HepG2 (cell line): ENCODE measurements at regions not wholly inside any gene's neighbourhood (a gene's known extent, or its start where the extent isn't known, plus 50 kb on each side); places are given as distances from the start of the nearest gene placed in this dataset.

ENCODE experiments used
- EP300 ChIP-seq, 3 experiments: sonication (generic) in 1 of 3; formaldehyde crosslinking in 1 of 3; IDR thresholded peaks; 2 replicates each; pipeline versions ENCODE4 v1.5.1 to v1.6.1; 2011 to 2020; ENCODE audit warnings: low read depth in 2 of 3, low read length in 2 of 3, borderline replicate concordance in 1 of 3, improper control_type of control experiment in 1 of 3, mild to moderate bottlenecking in 1 of 3, missing genetic modification reagents in 1 of 3, moderate library complexity in 1 of 3
- FOXP1 ChIP-seq, 2 experiments: fragments of 450-650 bp in 1 of 2; IDR thresholded peaks; 2 replicates each; pipeline ENCODE4 v1.6.1; 2017 to 2018; ENCODE audit warnings: antibody characterized with exemption in 1 of 2
- POLR2A ChIP-seq, 2 experiments: IDR thresholded peaks; 2 replicates each; pipeline ENCODE4 v1.6.1; 2011; ENCODE audit warnings: low read depth in 2 of 2, low read length in 2 of 2, mild to moderate bottlenecking in 1 of 2, moderate library complexity in 1 of 2; ENCODE audit not compliant: insufficient read depth in 1 of 2
- RFX5 ChIP-seq: IDR thresholded peaks from 2 replicates; pipeline ENCODE4 v1.6.1; 2011; ENCODE audit warnings: low read depth, low read length, improper control_type of control experiment
- TAF1 ChIP-seq: sonication (generic); formaldehyde crosslinking; IDR thresholded peaks from 2 replicates; pipeline ENCODE4 v1.4.0; 2020; ENCODE audit warnings: missing genetic modification reagents
- ZNF10 ChIP-seq: sonication (generic); formaldehyde crosslinking; IDR thresholded peaks from 2 replicates; pipeline ENCODE4 v1.4.0; 2020; ENCODE audit warnings: mild to moderate bottlenecking, low read depth, missing genetic modification reagents, borderline replicate concordance
- ZNF839 ChIP-seq: sonication (generic); formaldehyde crosslinking; IDR thresholded peaks from 2 replicates; pipeline ENCODE4 v1.4.0; 2020; ENCODE audit warnings: missing genetic modification reagents, mild to moderate bottlenecking, borderline replicate concordance
- TF ChIP-seq, protein P1 (sequence below): fragments of 450-650 bp; IDR thresholded peaks from 2 replicates; pipeline ENCODE4 v1.6.1; 2016
- TF ChIP-seq, protein P2 (sequence below): sonication (generic); formaldehyde crosslinking; IDR thresholded peaks from 2 replicates; pipeline ENCODE4 v1.5.0; 2020; ENCODE audit warnings: missing genetic modification reagents
- TF ChIP-seq, protein P3 (sequence below), 2 experiments: fragments of 450-650 bp in 1 of 2; sonication (generic) in 1 of 2; formaldehyde crosslinking in 1 of 2; IDR thresholded peaks; 2 replicates each; pipeline versions ENCODE4 v1.6.1 to v1.8.0; 2016 to 2022; ENCODE audit warnings: antibody characterized with exemption in 1 of 2, mild to moderate bottlenecking in 1 of 2, missing genetic modification reagents in 1 of 2
- TF ChIP-seq, protein P4 (sequence below): sonication (generic); formaldehyde crosslinking; IDR thresholded peaks from 2 replicates; pipeline ENCODE4 v1.4.0; 2020; ENCODE audit warnings: missing genetic modification reagents, mild to moderate bottlenecking, borderline replicate concordance
- TF ChIP-seq, protein P5 (sequence below): sonication (generic); formaldehyde crosslinking; IDR thresholded peaks from 2 replicates; pipeline ENCODE4 v1.9.0; 2021; ENCODE audit warnings: missing genetic modification reagents, mild to moderate bottlenecking, borderline replicate concordance
- TF ChIP-seq, protein P6 (sequence below): sonication (generic); formaldehyde crosslinking; IDR thresholded peaks from 2 replicates; pipeline ENCODE4 v1.4.0; 2020; ENCODE audit warnings: mild to moderate bottlenecking, missing genetic modification reagents

DNA sequence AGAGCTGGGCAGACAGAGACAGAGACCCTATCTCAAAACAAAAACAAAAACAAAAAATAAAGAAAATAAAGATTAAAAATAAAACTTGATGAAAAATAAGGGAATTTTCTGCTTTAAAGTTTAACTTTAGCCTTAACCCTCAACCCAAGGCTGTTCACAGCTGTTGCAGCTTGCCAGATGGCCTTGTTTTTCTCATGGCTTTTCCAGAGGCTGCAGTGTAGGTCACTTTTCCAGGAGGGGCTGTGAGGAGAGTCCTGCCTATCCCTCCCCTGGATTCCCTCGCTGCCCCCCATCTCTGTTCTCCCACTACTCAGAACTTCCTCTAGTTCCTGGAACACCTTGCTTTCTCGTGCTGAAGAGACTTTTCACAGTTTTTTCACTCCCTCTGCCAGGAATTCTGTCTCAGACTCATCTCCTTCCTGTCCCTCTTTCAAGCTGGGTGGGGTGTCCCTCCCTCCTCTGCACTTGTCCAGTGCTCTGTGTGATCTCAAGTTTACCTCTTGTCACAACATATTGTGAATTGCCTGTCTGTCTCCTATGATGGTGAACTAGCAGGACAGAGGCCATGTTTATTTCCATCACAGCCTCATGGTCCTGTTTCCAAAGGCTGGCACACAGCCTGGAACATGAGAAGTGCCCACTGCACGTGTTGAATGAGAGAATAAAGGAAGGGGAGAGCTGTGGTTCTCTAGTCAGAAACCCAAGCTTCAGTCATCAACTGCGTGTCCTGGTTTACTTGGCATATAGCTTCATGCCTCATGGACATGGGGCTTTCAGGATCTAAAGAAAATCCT lies 69.9 kb upstream of the MSI2 start:
- TF ChIP-seq, protein P1, sequence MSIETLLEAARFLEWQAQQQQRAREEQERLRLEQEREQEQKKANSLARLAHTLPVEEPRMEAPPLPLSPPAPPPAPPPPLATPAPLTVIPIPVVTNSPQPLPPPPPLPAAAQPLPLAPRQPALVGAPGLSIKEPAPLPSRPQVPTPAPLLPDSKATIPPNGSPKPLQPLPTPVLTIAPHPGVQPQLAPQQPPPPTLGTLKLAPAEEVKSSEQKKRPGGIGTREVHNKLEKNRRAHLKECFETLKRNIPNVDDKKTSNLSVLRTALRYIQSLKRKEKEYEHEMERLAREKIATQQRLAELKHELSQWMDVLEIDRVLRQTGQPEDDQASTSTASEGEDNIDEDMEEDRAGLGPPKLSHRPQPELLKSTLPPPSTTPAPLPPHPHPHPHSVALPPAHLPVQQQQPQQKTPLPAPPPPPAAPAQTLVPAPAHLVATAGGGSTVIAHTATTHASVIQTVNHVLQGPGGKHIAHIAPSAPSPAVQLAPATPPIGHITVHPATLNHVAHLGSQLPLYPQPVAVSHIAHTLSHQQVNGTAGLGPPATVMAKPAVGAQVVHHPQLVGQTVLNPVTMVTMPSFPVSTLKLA = no peak
- TF ChIP-seq, protein P2, sequence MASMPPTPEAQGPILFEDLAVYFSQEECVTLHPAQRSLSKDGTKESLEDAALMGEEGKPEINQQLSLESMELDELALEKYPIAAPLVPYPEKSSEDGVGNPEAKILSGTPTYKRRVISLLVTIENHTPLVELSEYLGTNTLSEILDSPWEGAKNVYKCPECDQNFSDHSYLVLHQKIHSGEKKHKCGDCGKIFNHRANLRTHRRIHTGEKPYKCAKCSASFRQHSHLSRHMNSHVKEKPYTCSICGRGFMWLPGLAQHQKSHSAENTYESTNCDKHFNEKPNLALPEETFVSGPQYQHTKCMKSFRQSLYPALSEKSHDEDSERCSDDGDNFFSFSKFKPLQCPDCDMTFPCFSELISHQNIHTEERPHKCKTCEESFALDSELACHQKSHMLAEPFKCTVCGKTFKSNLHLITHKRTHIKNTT (CRISPR knock-in tag) = no peak
- TF ChIP-seq TAF1 (CRISPR knock-in tag) = no peak
- TF ChIP-seq, protein P3, sequence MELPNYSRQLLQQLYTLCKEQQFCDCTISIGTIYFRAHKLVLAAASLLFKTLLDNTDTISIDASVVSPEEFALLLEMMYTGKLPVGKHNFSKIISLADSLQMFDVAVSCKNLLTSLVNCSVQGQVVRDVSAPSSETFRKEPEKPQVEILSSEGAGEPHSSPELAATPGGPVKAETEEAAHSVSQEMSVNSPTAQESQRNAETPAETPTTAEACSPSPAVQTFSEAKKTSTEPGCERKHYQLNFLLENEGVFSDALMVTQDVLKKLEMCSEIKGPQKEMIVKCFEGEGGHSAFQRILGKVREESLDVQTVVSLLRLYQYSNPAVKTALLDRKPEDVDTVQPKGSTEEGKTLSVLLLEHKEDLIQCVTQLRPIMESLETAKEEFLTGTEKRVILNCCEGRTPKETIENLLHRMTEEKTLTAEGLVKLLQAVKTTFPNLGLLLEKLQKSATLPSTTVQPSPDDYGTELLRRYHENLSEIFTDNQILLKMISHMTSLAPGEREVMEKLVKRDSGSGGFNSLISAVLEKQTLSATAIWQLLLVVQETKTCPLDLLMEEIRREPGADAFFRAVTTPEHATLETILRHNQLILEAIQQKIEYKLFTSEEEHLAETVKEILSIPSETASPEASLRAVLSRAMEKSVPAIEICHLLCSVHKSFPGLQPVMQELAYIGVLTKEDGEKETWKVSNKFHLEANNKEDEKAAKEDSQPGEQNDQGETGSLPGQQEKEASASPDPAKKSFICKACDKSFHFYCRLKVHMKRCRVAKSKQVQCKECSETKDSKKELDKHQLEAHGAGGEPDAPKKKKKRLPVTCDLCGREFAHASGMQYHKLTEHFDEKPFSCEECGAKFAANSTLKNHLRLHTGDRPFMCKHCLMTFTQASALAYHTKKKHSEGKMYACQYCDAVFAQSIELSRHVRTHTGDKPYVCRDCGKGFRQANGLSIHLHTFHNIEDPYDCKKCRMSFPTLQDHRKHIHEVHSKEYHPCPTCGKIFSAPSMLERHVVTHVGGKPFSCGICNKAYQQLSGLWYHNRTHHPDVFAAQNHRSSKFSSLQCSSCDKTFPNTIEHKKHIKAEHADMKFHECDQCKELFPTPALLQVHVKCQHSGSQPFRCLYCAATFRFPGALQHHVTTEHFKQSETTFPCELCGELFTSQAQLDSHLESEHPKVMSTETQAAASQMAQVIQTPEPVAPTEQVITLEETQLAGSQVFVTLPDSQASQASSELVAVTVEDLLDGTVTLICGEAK (IDR thresholded peaks at IDR 0.05) = no peak
- TF ChIP-seq, protein P3 (CRISPR knock-in tag; IDR thresholded peaks at IDR 0.05) = no peak
- TF ChIP-seq, protein P4, sequence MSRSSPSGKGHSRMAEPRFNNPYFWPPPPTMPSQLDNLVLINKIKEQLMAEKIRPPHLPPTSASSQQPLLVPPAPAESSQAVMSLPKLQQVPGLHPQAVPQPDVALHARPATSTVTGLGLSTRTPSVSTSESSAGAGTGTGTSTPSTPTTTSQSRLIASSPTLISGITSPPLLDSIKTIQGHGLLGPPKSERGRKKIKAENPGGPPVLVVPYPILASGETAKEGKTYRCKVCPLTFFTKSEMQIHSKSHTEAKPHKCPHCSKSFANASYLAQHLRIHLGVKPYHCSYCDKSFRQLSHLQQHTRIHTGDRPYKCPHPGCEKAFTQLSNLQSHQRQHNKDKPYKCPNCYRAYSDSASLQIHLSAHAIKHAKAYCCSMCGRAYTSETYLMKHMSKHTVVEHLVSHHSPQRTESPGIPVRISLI (CRISPR knock-in tag) = no peak
- no peak for TF ChIP-seq ZNF10 (CRISPR knock-in tag)
- TF ChIP-seq, protein P5, sequence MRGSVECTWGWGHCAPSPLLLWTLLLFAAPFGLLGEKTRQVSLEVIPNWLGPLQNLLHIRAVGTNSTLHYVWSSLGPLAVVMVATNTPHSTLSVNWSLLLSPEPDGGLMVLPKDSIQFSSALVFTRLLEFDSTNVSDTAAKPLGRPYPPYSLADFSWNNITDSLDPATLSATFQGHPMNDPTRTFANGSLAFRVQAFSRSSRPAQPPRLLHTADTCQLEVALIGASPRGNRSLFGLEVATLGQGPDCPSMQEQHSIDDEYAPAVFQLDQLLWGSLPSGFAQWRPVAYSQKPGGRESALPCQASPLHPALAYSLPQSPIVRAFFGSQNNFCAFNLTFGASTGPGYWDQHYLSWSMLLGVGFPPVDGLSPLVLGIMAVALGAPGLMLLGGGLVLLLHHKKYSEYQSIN = no peak
- TF ChIP-seq EP300 (IDR thresholded peaks at IDR 0.05; ENCODE audit: low read depth in 2 of 2, low read length in 2 of 2) = no peak
- TF ChIP-seq EP300 (CRISPR knock-in tag; IDR thresholded peaks at IDR 0.05; ENCODE audit: borderline replicate concordance) = no peak
- TF ChIP-seq ZNF839 (CRISPR knock-in tag) = no peak
- TF ChIP-seq, protein P6, sequence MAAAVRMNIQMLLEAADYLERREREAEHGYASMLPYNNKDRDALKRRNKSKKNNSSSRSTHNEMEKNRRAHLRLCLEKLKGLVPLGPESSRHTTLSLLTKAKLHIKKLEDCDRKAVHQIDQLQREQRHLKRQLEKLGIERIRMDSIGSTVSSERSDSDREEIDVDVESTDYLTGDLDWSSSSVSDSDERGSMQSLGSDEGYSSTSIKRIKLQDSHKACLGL = no peak
- no peak for TF ChIP-seq RFX5
- no peak for TF ChIP-seq FOXP1 (IDR thresholded peaks at IDR 0.05)
- TF ChIP-seq FOXP1 (CRISPR knock-in tag; IDR thresholded peaks at IDR 0.05) = no peak
- no peak for TF ChIP-seq POLR2A (IDR thresholded peaks at IDR 0.05; ENCODE audit: insufficient read depth in 1 of 2, low read depth in 2 of 2, low read length in 2 of 2)
